HG02884 (cell line): ENCODE measurements at regions not wholly inside any gene's neighbourhood (a gene's known extent, or its start where the extent isn't known, plus 50 kb on each side); places are given as distances from the start of the nearest gene placed in this dataset.
"Not testable (repeated sequence)": the region's sequence is repeated elsewhere in the genome, so short reads cannot be mapped to it uniquely, and the experiment has no call there.

ENCODE experiments used
- ATAC-seq: cut with Tn5 transposase; IDR thresholded peaks from one replicate; pipeline ENCODE4 v1.9.1; 2021; ENCODE audit warnings: mild to moderate bottlenecking, moderate library complexity; ENCODE audit not compliant: unreplicated experiment

DNA sequence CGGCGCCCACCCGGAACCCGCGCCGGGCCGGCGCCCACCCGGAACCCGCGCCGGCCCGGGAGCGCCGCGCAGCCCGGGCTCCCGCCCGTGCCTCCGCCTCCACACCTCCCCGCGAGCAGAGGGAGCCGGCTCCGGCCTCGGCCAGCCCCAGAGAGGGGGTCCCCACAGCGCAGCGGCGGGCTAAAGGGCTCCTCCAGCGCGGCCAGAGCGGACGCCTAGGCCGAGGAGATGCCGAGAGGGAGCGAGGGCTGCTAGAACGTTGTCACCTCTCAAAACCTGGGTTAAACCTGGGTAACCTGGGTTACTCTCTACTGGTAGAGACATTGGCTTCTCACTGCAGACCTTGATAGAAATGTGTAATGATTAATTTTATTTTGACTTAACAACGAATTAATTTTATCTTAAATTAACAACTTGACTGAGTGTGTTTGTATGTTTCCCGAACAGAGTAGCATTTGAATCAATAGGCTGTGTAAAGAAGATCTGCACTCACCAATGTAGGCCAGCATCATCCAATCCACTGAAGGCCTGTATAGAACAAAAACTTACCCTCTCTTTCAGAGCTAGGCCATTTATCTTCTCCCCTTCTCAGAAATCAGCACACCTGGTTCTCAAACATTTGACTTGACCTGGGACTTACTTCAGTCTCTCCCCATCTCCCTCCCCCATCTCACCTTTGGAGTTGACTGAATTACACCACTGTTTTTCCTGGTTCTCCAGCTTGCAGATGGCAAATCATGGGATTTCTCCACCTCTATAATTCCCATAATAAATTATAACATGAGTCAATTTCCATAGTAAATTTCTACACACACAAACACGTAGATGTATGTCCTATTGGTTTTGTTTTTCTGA is 242.7 kb downstream of the ASXL3 start:
- no peak for ATAC-seq

- not testable (repeated sequence) for ATAC-seq
Measured at GRCh38 chr18:33819692-33820343, 241.8 kb downstream of the ASXL3 start.

GRCh38 chr18:33818145-33818544 is 240.1 kb downstream of the ASXL3 start:
- ATAC-seq: no peak

DNA sequence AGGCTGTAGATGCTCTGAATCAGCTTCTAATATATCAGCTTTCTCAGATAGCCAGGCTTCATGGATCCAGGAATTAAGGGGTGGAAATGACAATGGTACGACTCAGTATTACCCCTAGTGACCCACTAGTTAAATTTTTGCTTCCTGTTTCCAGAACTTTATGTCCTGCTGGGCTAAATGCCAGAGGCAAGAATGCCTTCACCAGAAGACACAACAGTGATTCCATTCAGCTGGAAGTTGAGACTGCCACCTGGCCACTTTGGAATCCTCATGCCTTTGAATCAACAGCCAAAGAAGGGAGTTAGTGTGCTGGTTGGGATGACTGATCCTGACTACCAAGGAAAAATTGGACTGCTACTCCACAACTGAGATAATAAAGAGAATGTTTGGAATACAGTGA is 239.1 kb downstream of the ASXL3 start:
- no peak for ATAC-seq

DNA sequence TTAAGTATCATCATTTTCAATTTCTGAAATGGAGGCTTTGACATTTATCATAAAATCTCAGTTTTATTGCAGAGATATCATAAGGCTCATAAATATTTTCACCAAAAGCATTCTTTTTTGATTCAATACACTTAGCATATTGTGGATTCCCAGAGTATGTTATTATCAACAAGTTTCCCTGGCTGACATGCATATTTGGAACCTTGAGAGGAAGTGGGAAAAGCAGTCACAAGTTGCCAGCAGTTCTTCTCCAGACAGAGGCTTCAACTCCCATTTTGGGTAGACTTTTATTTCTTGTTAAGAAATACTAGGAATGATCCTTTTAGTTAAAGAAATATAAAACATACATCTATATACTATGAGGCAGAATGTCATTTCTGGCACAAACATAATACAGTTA is 236.5 kb downstream of the ASXL3 start:
- no peak for ATAC-seq

GRCh38 chr18:33812186-33812585 is 234.2 kb downstream of the ASXL3 start:
- ATAC-seq: no peak

DNA sequence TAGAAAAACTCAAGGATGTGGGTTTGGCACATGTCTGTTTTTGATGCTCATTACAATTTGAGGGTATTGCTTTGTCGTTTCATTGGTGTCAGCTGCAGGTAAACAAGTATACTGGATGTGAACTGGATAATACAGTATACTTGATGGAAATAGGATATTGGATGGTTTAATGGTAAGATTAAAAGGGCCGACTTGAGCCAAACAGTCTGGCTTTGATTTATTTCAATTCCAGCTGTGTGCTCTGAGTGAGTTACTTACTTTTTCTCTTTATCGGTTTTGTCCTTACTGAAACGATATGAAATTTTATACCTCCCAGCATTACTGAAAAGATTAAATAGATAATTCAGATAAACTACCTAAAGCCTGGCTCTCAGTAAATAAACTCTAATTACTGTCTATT is 227.6 kb downstream of the ASXL3 start:
- ATAC-seq: no peak

DNA sequence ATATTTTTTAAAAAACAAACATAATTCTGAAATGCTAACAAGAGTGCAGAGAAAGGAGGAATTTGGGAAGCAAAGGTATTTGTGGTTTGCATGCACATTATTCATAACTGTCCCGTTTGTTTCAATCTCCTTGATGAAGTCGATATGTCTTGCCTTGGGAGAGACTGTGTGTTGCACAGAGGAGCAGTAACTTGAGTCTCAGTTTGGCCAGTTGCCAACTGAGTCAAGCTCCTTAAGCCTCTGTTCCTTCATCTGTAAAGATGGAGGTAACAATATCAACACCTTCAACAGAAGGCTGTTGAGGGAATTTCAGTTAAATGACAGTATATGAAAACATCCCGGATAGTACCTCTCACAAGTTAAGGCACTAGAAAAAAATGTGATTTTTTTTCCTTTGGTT is 226.2 kb downstream of the ASXL3 start:
- no peak for ATAC-seq

- ATAC-seq: no peak
Measured at GRCh38 chr18:33803636-33804035, 225.6 kb downstream of the ASXL3 start.

GRCh38 chr18:33802955-33803354 is 224.9 kb downstream of the ASXL3 start:
- ATAC-seq: no peak
